ENCODE measurements at regions not wholly inside any gene's neighbourhood (a gene's known extent, or its start where the extent isn't known, plus 50 kb on each side); places are given as distances from the start of the nearest gene placed in this dataset.

GRCh38 chr18:24770311-24771024, 310.0 kb downstream of the HRH4 start:
- H3K4me3 Mint-ChIP-seq, result no peak overlapping the region

GRCh38 chr18:24771300-24771699, 310.9 kb downstream of the HRH4 start:
- ATAC-seq (no peak), DNase-seq (no peak)

More at GRCh38 chr18:24770311-24771024, 310.0 kb downstream of the HRH4 start:
- peaks cover 1% of the 10 kb centered on the region for H3K27me3 Mint-ChIP-seq (ENCODE audit: low read depth)
- H3K9me3 Mint-ChIP-seq, result no peaks in the 10 kb centered on the region
- ATAC-seq (no peak), DNase-seq (no peak)
- H3K36me3 Mint-ChIP-seq (ENCODE audit: insufficient read depth), result no peaks in the 10 kb centered on the region
- H3K4me1 Mint-ChIP-seq (ENCODE audit: low read depth), result no peaks in the 10 kb centered on the region

GRCh38 chr18:24773101-24773500, 312.7 kb downstream of the HRH4 start:
- Mint-ChIP-seq H3K4me3 (no peak overlapping the region), H3K9me3 (no peaks in the 10 kb centered on the region), H3K27me3 (ENCODE audit: low read depth) (peaks cover 1% of the 10 kb centered on the region), H3K36me3 (ENCODE audit: insufficient read depth) (no peaks in the 10 kb centered on the region), H3K4me1 (ENCODE audit: low read depth) (no peaks in the 10 kb centered on the region)
- no peak for ATAC-seq
- no peak for DNase-seq

More at GRCh38 chr18:24771300-24771699, 310.9 kb downstream of the HRH4 start:
- no peaks in the 10 kb centered on the region for H3K4me1 Mint-ChIP-seq (ENCODE audit: low read depth)
- peaks cover 1% of the 10 kb centered on the region for H3K27me3 Mint-ChIP-seq (ENCODE audit: low read depth)
- H3K36me3 Mint-ChIP-seq (ENCODE audit: insufficient read depth), result no peaks in the 10 kb centered on the region
- no peak overlapping the region for H3K4me3 Mint-ChIP-seq
- H3K9me3 Mint-ChIP-seq, result no peaks in the 10 kb centered on the region

- DNase-seq (no peak), ATAC-seq (no peak)
- Mint-ChIP-seq H3K36me3 (ENCODE audit: insufficient read depth) (no peaks in the 10 kb centered on the region), H3K27me3 (ENCODE audit: low read depth) (no peaks in the 10 kb centered on the region), H3K9me3 (no peaks in the 10 kb centered on the region), H3K4me3 (no peak overlapping the region), H3K4me1 (ENCODE audit: low read depth) (no peaks in the 10 kb centered on the region)
These were observed 315.6 kb downstream of the HRH4 start for GRCh38 chr18:24776019-24776418.

GRCh38 chr18:24778810-24779418, 318.5 kb downstream of the HRH4 start:
- Mint-ChIP-seq H3K4me3 (no peak overlapping the region), H3K36me3 (ENCODE audit: insufficient read depth) (no peaks in the 10 kb centered on the region), H3K9me3 (no peaks in the 10 kb centered on the region), H3K4me1 (ENCODE audit: low read depth) (no peaks in the 10 kb centered on the region), H3K27me3 (ENCODE audit: low read depth) (no peaks in the 10 kb centered on the region)
- ATAC-seq (no peak), DNase-seq (no peak)

- Mint-ChIP-seq H3K4me1 (ENCODE audit: low read depth) (no peaks in the 10 kb centered on the region), H3K4me3 (no peak overlapping the region), H3K27me3 (ENCODE audit: low read depth) (no peaks in the 10 kb centered on the region), H3K9me3 (peaks cover under 1% of the 10 kb centered on the region), H3K36me3 (ENCODE audit: insufficient read depth) (no peaks in the 10 kb centered on the region)
- ATAC-seq, result no peak
- DNase-seq, result no peak
These were observed 322.1 kb downstream of the HRH4 start for GRCh38 chr18:24782566-24782965.

GRCh38 chr18:24785019-24785418, 324.6 kb downstream of the HRH4 start:
- DNase-seq (no peak), ATAC-seq (no peak)
- Mint-ChIP-seq H3K4me1 (ENCODE audit: low read depth) (no peaks in the 10 kb centered on the region), H3K36me3 (ENCODE audit: insufficient read depth) (no peaks in the 10 kb centered on the region), H3K9me3 (peaks cover 6% of the 10 kb centered on the region), H3K27me3 (ENCODE audit: low read depth) (no peaks in the 10 kb centered on the region), H3K4me3 (no peak overlapping the region)

GRCh38 chr18:24786027-24786426, 325.6 kb downstream of the HRH4 start:
- H3K36me3 Mint-ChIP-seq (ENCODE audit: insufficient read depth), result no peaks in the 10 kb centered on the region
- no peaks in the 10 kb centered on the region for H3K27me3 Mint-ChIP-seq (ENCODE audit: low read depth)
- no peak for DNase-seq
- no peaks in the 10 kb centered on the region for H3K4me1 Mint-ChIP-seq (ENCODE audit: low read depth)
- ATAC-seq, result no peak
- no peak overlapping the region for H3K4me3 Mint-ChIP-seq
- peaks cover 6% of the 10 kb centered on the region for H3K9me3 Mint-ChIP-seq

GRCh38 chr18:24790347-24790746, 329.9 kb downstream of the HRH4 start:
- no peak overlapping the region for H3K4me3 Mint-ChIP-seq
- peaks cover 6% of the 10 kb centered on the region for H3K9me3 Mint-ChIP-seq
- peaks cover 3% of the 10 kb centered on the region for H3K27me3 Mint-ChIP-seq (ENCODE audit: low read depth)
- no peaks in the 10 kb centered on the region for H3K36me3 Mint-ChIP-seq (ENCODE audit: insufficient read depth)
- H3K4me1 Mint-ChIP-seq (ENCODE audit: low read depth), result no peaks in the 10 kb centered on the region
- ATAC-seq (no peak), DNase-seq (no peak)

- Mint-ChIP-seq H3K9me3 (peaks cover 6% of the 10 kb centered on the region), H3K27me3 (ENCODE audit: low read depth) (peaks cover 3% of the 10 kb centered on the region), H3K36me3 (ENCODE audit: insufficient read depth) (no peaks in the 10 kb centered on the region)
These were observed 331.5 kb downstream of the HRH4 start for GRCh38 chr18:24791751-24792545.

GRCh38 chr18:24793742-24794141, 333.3 kb downstream of the HRH4 start:
- no peak for ATAC-seq
- Mint-ChIP-seq H3K36me3 (ENCODE audit: insufficient read depth) (no peaks in the 10 kb centered on the region), H3K9me3 (no peaks in the 10 kb centered on the region), H3K4me1 (ENCODE audit: low read depth) (no peaks in the 10 kb centered on the region), H3K27me3 (ENCODE audit: low read depth) (peaks cover 3% of the 10 kb centered on the region), H3K4me3 (no peak overlapping the region)
- no peak for DNase-seq

More at GRCh38 chr18:24791751-24792545, 331.5 kb downstream of the HRH4 start:
- no peak for DNase-seq
- no peak overlapping the region for H3K4me3 Mint-ChIP-seq
- no peak for ATAC-seq
- no peaks in the 10 kb centered on the region for H3K4me1 Mint-ChIP-seq (ENCODE audit: low read depth)

- ATAC-seq (no peak), DNase-seq (no peak)
- Mint-ChIP-seq H3K36me3 (ENCODE audit: insufficient read depth) (no peaks in the 10 kb centered on the region), H3K4me1 (ENCODE audit: low read depth) (no peaks in the 10 kb centered on the region), H3K4me3 (no peak overlapping the region), H3K27me3 (ENCODE audit: low read depth) (peaks cover 9% of the 10 kb centered on the region), H3K9me3 (no peaks in the 10 kb centered on the region)
These were observed 334.7 kb downstream of the HRH4 start for GRCh38 chr18:24795129-24795528.

- H3K4me3 Mint-ChIP-seq, result no peak overlapping the region
These were observed 337.5 kb downstream of the HRH4 start for GRCh38 chr18:24797981-24798380.

GRCh38 chr18:24799176-24799575, 338.7 kb downstream of the HRH4 start:
- no peak for DNase-seq
- no peak for ATAC-seq
- H3K4me1 Mint-ChIP-seq (ENCODE audit: low read depth), result no peaks in the 10 kb centered on the region
- no peak overlapping the region for H3K4me3 Mint-ChIP-seq
- H3K36me3 Mint-ChIP-seq (ENCODE audit: insufficient read depth), result no peaks in the 10 kb centered on the region
- no peaks in the 10 kb centered on the region for H3K9me3 Mint-ChIP-seq
- H3K27me3 Mint-ChIP-seq (ENCODE audit: low read depth), result peaks cover 10% of the 10 kb centered on the region

More at GRCh38 chr18:24797981-24798380, 337.5 kb downstream of the HRH4 start:
- Mint-ChIP-seq H3K36me3 (ENCODE audit: insufficient read depth) (no peaks in the 10 kb centered on the region), H3K9me3 (no peaks in the 10 kb centered on the region), H3K4me1 (ENCODE audit: low read depth) (no peaks in the 10 kb centered on the region), H3K27me3 (ENCODE audit: low read depth) (peaks cover 10% of the 10 kb centered on the region)
- ATAC-seq (no peak), DNase-seq (no peak)

All from activated T-cell treated with anti-CD3 and anti-CD28 coated beads, Interleukin-2, amount 50 U/mL, for 4 hours (primary cell).